Vagina (tissue), 2 donors: ENCODE measurements at regions not wholly inside any gene's neighbourhood (a gene's known extent, or its start where the extent isn't known, plus 50 kb on each side); places are given as distances from the start of the nearest gene placed in this dataset.

Experiments
- POLR2A ChIP-seq, 2 donors: fragments of 450-650 bp; IDR thresholded peaks; one replicate each; pipeline ENCODE4 v1.6.1; 2017; ENCODE audit warnings: antibody characterized with exemption in 2 of 2, mild to moderate bottlenecking in 2 of 2, moderate library complexity in 2 of 2
- TF ChIP-seq, protein P1 (sequence below), 3 experiments: fragments of 450-650 bp in 2 of 3; fragments of 200-600 bp in 1 of 3; sonication (generic) in 1 of 3; IDR thresholded peaks; one replicate each; pipeline ENCODE4 v1.5.1; 2017 to 2019; ENCODE audit warnings: antibody characterized with exemption in 3 of 3, mild to moderate bottlenecking in 2 of 3, moderate library complexity in 2 of 3

DNA sequence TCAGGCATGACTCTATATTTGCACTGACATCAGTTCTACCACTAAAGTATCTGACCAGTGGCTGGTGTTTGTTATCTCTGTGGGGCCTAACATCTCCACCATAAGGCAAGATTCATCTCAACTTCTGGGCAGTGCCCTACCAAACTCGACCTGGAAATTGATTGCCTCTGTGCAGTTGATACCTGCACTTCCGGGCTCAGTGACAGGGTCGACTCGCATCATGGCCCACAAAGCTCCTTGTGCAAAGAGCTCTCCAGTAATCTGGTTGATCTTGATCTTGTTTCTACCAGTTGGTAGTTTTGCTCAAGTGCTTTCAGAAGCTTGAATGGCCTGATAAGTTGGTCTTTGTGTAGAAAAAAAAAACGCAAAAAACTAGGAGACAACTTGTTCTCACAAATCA, 501.1 kb upstream of the JAG1 start:
- TF ChIP-seq, protein P1, sequence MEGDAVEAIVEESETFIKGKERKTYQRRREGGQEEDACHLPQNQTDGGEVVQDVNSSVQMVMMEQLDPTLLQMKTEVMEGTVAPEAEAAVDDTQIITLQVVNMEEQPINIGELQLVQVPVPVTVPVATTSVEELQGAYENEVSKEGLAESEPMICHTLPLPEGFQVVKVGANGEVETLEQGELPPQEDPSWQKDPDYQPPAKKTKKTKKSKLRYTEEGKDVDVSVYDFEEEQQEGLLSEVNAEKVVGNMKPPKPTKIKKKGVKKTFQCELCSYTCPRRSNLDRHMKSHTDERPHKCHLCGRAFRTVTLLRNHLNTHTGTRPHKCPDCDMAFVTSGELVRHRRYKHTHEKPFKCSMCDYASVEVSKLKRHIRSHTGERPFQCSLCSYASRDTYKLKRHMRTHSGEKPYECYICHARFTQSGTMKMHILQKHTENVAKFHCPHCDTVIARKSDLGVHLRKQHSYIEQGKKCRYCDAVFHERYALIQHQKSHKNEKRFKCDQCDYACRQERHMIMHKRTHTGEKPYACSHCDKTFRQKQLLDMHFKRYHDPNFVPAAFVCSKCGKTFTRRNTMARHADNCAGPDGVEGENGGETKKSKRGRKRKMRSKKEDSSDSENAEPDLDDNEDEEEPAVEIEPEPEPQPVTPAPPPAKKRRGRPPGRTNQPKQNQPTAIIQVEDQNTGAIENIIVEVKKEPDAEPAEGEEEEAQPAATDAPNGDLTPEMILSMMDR (IDR thresholded peaks at IDR 0.05): no peak
- no peak for TF ChIP-seq POLR2A (IDR thresholded peaks at IDR 0.05)
